ENCODE measurements at regions not wholly inside any gene's neighbourhood (a gene's known extent, or its start where the extent isn't known, plus 50 kb on each side); places are given as distances from the start of the nearest gene placed in this dataset.
"Not testable (repeated sequence)": the region's sequence is repeated elsewhere in the genome, so short reads cannot be mapped to it uniquely, and the experiment has no call there.

DNA sequence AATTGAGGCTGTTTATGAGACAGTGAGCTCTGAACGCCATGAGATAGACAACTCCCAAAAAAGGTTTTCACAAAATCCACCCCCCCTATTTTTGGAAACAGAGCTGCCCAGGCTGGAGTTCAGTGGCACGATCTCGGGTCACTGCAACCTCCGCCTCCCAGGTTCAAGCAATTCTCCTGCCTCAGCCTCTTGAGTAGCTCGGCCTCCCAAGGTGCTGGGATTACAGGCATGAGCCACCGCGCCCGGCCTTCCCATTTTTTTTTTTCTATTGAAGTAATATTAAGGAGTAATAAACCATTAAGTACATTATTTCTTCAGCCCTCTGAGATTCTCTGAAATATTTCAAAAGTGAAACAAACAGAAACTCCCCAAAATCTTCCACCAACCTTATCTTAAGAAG lies 252.8 kb upstream of the NETO1 start:
- DNase-seq: no peak
- Histone ChIP-seq H3K27ac (no peak overlapping the region), H3K4me3 (replicated peaks in 1 of 3) (no peak overlapping the region), H3K9me3 (no peaks in the 10 kb centered on the region), H3K27me3 (no peaks in the 10 kb centered on the region), H3K36me3 (no peaks in the 10 kb centered on the region), H3K4me1 (no peaks in the 10 kb centered on the region)
- TF ChIP-seq POLR2A (IDR thresholded peaks at IDR 0.05): no peak
- no peak for TF ChIP-seq CTCF (IDR thresholded peaks at IDR 0.05)
- intact Hi-C loops (cut with DNase I): no loop called here
- WGBS, 2 donors: 90 to 94% methylated on average over 8 of the region's 8 CpGs

- H3K9me3 ChIP-seq: no peaks in the 10 kb centered on the region
- H3K4me1 ChIP-seq: no peaks in the 10 kb centered on the region
- H3K4me3 ChIP-seq (replicated peaks in 1 of 3): no peak overlapping the region
- DNase-seq: no peak
- WGBS, 2 donors: 48 to 49% methylated on average over 2 of the region's 2 CpGs
- TF ChIP-seq POLR2A (IDR thresholded peaks at IDR 0.05) (no peak), CTCF (IDR thresholded peaks at IDR 0.05) (no peak)
- no peaks in the 10 kb centered on the region for H3K27me3 ChIP-seq
- intact Hi-C loops (cut with DNase I): no loop called here
- H3K36me3 ChIP-seq: no peaks in the 10 kb centered on the region
- H3K27ac ChIP-seq: no peak overlapping the region
Measured at GRCh38 chr18:73119574-73119973, 251.8 kb upstream of the NETO1 start.

- Histone ChIP-seq H3K9me3 (no peaks in the 10 kb centered on the region), H3K36me3 (no peaks in the 10 kb centered on the region), H3K27ac (no peak overlapping the region), H3K4me1 (no peaks in the 10 kb centered on the region), H3K4me3 (replicated peaks in 1 of 3) (no peak overlapping the region), H3K27me3 (no peaks in the 10 kb centered on the region)
- 76 to 85% methylated on average over 3 of the region's 3 CpGs for WGBS, 2 donors
- intact Hi-C loops (cut with DNase I): no loop called here
- no peak for TF ChIP-seq CTCF (IDR thresholded peaks at IDR 0.05)
- DNase-seq: no peak
Measured at GRCh38 chr18:73118121-73118816, 250.5 kb upstream of the NETO1 start.

GRCh38 chr18:73110307-73110706 lies 242.5 kb upstream of the NETO1 start:
- Histone ChIP-seq H3K9me3 (no peaks in the 10 kb centered on the region), H3K4me1 (no peaks in the 10 kb centered on the region), H3K36me3 (no peaks in the 10 kb centered on the region), H3K27ac (no peak overlapping the region), H3K4me3 (replicated peaks in 1 of 3) (no peak overlapping the region), H3K27me3 (no peaks in the 10 kb centered on the region)
- 72 to 83% methylated on average over 3 of the region's 3 CpGs for WGBS, 2 donors
- intact Hi-C loops (cut with DNase I): no loop called here
- DNase-seq: no peak
- no peak for TF ChIP-seq POLR2A (IDR thresholded peaks at IDR 0.05)
- no peak for TF ChIP-seq CTCF (IDR thresholded peaks at IDR 0.05)

- 91 to 93% methylated on average over 4 of the region's 4 CpGs for WGBS, 2 donors
- intact Hi-C loops (cut with DNase I): no loop called here
- no peak for DNase-seq
- Histone ChIP-seq H3K4me3 (replicated peaks in 1 of 3) (no peak overlapping the region), H3K27me3 (no peaks in the 10 kb centered on the region), H3K4me1 (no peaks in the 10 kb centered on the region), H3K36me3 (no peaks in the 10 kb centered on the region), H3K27ac (no peak overlapping the region), H3K9me3 (no peaks in the 10 kb centered on the region)
- TF ChIP-seq CTCF (IDR thresholded peaks at IDR 0.05): no peak
- no peak for TF ChIP-seq POLR2A (IDR thresholded peaks at IDR 0.05)
Measured at GRCh38 chr18:73101977-73102376, 234.2 kb upstream of the NETO1 start.

- DNase-seq; H3K27ac ChIP-seq; H3K36me3 ChIP-seq; intact Hi-C loops (cut with DNase I); H3K4me1 ChIP-seq; H3K27me3 ChIP-seq; H3K9me3 ChIP-seq; H3K4me3 ChIP-seq (replicated peaks in 1 of 3): not testable (repeated sequence)
- 76 to 77% methylated on average over 6 of the region's 6 CpGs for WGBS, 2 donors
Measured at GRCh38 chr18:73101491-73101890, 233.7 kb upstream of the NETO1 start.

Measured in thyroid gland (tissue), 4 donors.